Rectal smooth muscle tissue (tissue), 1 donor: ENCODE measurements at regions not wholly inside any gene's neighbourhood (a gene's known extent, or its start where the extent isn't known, plus 50 kb on each side); places are given as distances from the start of the nearest gene placed in this dataset.

ENCODE experiments used
- H3K27ac ChIP-seq: one replicate; pipeline ENCODE4 v1.7.0; 2013; ENCODE audit warnings: low read depth, low read length, inconsistent platforms
- H3K27me3 ChIP-seq: one replicate; pipeline ENCODE4 v1.7.0; 2013; ENCODE audit warnings: low read length; ENCODE audit not compliant: control insufficient read depth, insufficient read depth
- H3K36me3 ChIP-seq: one replicate; pipeline ENCODE4 v1.7.0; 2013; ENCODE audit warnings: low read length; ENCODE audit not compliant: control insufficient read depth, insufficient read depth
- H3K4me1 ChIP-seq: one replicate; pipeline ENCODE4 v1.7.0; 2013; ENCODE audit warnings: low read length; ENCODE audit not compliant: control insufficient read depth, insufficient read depth
- H3K4me3 ChIP-seq: one replicate; pipeline ENCODE4 v1.7.0; 2013; ENCODE audit warnings: low read length
- H3K9ac ChIP-seq: one replicate; pipeline ENCODE4 v1.7.0; 2013; ENCODE audit warnings: low read length

- Histone ChIP-seq H3K4me1 (no peaks in the 10 kb centered on the region), H3K4me3 (no peak overlapping the region), H3K9ac (no peak overlapping the region), H3K27me3 (no peaks in the 10 kb centered on the region), H3K36me3 (no peaks in the 10 kb centered on the region), H3K27ac (no peak overlapping the region)
Observed at GRCh38 chr16:62644030-62644812, 608.0 kb upstream of the CDH8 start.

GRCh38 chr16:62642677-62643076, 606.4 kb upstream of the CDH8 start:
- Histone ChIP-seq H3K4me3 (no peak overlapping the region), H3K4me1 (no peaks in the 10 kb centered on the region), H3K36me3 (no peaks in the 10 kb centered on the region), H3K27ac (no peak overlapping the region), H3K9ac (no peak overlapping the region), H3K27me3 (no peaks in the 10 kb centered on the region)

DNA sequence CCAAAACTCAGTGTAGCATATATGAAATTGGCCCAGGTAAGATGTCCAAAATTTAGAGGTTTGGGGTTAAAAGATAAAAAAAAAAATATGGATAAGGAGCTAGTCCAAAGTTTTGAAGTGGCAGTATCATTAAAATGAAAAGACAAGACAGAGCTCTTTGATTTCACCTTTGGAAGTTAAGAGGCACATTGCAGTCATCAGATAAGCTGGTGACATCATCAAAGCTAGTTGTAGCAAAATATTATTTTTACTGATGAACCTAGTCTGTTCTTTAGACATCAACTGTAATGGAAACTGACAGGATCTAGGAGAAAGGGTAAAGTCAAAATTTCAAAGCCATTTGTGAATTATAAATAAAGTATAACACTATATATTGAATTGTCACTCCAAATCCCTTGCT, 603.7 kb upstream of the CDH8 start:
- Histone ChIP-seq H3K36me3 (no peaks in the 10 kb centered on the region), H3K27me3 (no peaks in the 10 kb centered on the region), H3K4me3 (no peak overlapping the region), H3K27ac (no peak overlapping the region), H3K9ac (no peak overlapping the region), H3K4me1 (no peaks in the 10 kb centered on the region)

DNA sequence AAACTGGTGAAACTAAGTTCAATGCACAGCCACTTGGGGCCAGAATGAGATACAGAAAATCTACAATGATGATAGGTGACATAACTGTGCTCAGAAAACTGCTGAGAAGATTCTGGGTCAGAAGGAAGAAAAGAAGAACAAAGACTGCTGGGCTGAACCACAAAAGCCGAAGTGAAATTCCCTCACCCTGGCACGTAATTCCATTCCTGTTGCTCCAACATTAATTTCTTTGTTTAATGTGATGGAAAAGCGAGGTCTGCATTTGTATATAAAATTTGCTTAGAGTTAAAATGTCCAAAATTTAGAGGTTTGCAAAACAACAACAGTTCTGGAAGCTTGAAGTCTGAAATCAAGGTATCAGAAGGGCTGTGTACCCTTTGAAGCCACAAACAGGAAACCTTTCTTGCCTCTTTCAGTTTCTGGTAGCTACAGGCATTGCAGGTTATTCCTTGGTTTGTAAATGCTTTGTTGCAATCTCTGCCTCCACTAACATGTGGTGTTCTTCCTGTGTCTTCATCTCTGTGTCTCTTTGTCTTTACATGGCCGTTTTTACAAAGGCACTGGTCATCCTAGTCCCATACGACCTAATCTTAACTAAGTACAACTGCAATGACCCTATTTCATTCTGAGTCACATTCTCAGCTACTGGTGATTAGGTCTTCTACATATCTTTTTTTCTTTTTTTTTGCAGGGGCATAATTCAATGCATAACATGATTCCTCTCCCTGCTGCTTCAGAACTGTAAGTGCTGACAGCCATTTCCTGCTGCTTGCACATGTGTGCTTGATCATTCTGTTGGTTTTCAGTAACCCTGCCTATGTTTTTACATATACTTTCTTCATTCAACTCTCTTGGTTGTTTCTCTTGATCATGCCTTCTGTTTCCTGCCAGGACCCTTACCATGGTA, 603.0 kb upstream of the CDH8 start:
- H3K27ac ChIP-seq: no peak overlapping the region
- H3K9ac ChIP-seq: no peak overlapping the region
- H3K36me3 ChIP-seq: no peaks in the 10 kb centered on the region
- no peaks in the 10 kb centered on the region for H3K27me3 ChIP-seq
- H3K4me1 ChIP-seq: no peaks in the 10 kb centered on the region
- no peak overlapping the region for H3K4me3 ChIP-seq

- H3K9ac ChIP-seq: no peak overlapping the region
- H3K27me3 ChIP-seq: no peaks in the 10 kb centered on the region
- H3K4me1 ChIP-seq: no peaks in the 10 kb centered on the region
- no peaks in the 10 kb centered on the region for H3K36me3 ChIP-seq
- H3K4me3 ChIP-seq: no peak overlapping the region
- no peak overlapping the region for H3K27ac ChIP-seq
Observed at GRCh38 chr16:62638324-62638911, 602.2 kb upstream of the CDH8 start.

DNA sequence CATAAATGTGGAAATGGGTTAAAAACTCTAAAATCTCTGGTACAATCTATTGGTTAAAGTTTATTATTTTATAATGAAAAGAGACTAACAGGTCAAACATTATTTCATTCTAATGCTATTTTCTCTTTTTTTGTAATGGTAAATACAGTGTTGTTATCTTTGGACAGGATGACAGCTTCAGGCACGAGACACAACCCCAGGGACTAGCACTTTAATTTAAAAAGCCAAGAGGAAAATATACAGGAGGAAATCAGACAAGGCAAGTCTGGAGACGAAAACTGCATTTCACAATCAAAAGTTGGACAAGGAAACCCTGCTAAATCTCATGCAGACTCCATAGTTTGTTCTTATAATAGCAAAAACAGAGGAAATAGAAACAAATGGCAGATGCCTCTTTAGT, 589.1 kb upstream of the CDH8 start:
- no peaks in the 10 kb centered on the region for H3K27me3 ChIP-seq
- no peak overlapping the region for H3K27ac ChIP-seq
- H3K9ac ChIP-seq: no peak overlapping the region
- H3K4me1 ChIP-seq: no peaks in the 10 kb centered on the region
- H3K36me3 ChIP-seq: no peaks in the 10 kb centered on the region
- no peak overlapping the region for H3K4me3 ChIP-seq

- no peak overlapping the region for H3K4me3 ChIP-seq
- H3K27ac ChIP-seq: no peak overlapping the region
- no peaks in the 10 kb centered on the region for H3K27me3 ChIP-seq
- H3K36me3 ChIP-seq: no peaks in the 10 kb centered on the region
- no peaks in the 10 kb centered on the region for H3K4me1 ChIP-seq
- H3K9ac ChIP-seq: no peak overlapping the region
Observed at GRCh38 chr16:62620275-62620674, 584.0 kb upstream of the CDH8 start.

- no peak overlapping the region for H3K27ac ChIP-seq
- no peak overlapping the region for H3K4me3 ChIP-seq
- H3K36me3 ChIP-seq: no peaks in the 10 kb centered on the region
- no peak overlapping the region for H3K9ac ChIP-seq
- H3K27me3 ChIP-seq: no peaks in the 10 kb centered on the region
- H3K4me1 ChIP-seq: no peaks in the 10 kb centered on the region
Observed at GRCh38 chr16:62615526-62615925, 579.3 kb upstream of the CDH8 start.

DNA sequence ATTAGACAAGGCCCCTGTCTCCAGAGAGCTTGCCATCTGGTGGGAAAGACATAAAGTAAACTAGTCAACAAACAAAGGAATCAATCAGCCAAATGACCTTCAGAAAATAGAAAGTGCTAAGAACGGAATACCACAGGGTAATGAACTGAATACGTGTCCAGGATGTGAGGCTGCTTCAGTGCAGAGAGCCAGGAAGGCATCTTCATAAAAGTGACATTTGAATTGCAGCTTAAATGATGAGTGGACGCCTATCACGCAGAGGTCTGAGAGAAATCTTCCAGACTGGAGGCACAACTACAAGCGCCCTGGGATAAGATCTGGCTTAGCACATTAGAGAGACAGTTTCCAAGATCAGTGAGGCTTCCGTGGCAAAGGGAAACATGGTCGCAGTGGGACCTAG, 574.1 kb upstream of the CDH8 start:
- H3K4me3 ChIP-seq: no peak overlapping the region
- no peaks in the 10 kb centered on the region for H3K27me3 ChIP-seq
- H3K27ac ChIP-seq: no peak overlapping the region
- no peak overlapping the region for H3K9ac ChIP-seq
- no peaks in the 10 kb centered on the region for H3K36me3 ChIP-seq
- no peaks in the 10 kb centered on the region for H3K4me1 ChIP-seq

DNA sequence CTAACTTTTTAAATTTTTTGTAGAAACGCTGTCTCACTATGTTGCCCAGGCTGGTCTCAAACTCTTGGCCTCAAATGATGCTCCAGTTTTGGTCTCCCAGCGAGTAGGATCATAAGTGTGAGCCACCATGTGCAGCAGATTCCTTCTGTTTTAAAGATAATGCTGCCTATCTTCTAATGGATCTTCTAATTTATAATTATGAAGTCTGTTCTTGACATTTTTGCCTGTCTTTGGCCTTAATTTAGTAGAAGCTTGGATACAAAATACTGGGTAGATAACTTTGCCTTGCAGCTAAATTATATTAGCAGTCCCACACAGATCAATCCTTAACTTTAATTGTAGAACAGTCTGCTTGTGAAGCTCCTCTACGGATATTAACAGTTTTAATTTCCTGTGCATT, 566.6 kb upstream of the CDH8 start:
- no peaks in the 10 kb centered on the region for H3K27me3 ChIP-seq
- H3K4me3 ChIP-seq: no peak overlapping the region
- no peaks in the 10 kb centered on the region for H3K4me1 ChIP-seq
- no peak overlapping the region for H3K27ac ChIP-seq
- no peak overlapping the region for H3K9ac ChIP-seq
- no peaks in the 10 kb centered on the region for H3K36me3 ChIP-seq

DNA sequence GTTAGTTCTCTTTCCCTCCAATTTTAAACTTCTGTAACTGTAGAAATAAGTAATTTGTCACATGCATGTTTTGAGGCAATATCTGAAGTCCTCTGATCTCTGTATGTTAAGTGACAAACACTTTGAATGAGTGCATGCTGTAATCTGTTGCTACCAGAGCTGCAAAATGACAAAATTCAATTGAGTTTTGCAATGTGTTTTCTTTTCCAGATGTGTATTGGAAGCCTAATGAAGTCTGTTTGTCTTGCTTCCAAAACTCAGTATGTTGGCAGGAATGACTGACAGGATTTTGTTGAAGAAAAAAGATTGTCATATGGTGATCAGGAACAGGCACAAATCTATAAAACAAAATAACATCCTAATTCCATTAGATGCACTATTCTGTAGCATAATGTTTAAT, 561.6 kb upstream of the CDH8 start:
- Histone ChIP-seq H3K36me3 (no peaks in the 10 kb centered on the region), H3K4me3 (no peak overlapping the region), H3K4me1 (no peaks in the 10 kb centered on the region), H3K27me3 (no peaks in the 10 kb centered on the region), H3K27ac (no peak overlapping the region), H3K9ac (no peak overlapping the region)

GRCh38 chr16:62596584-62596983, 560.3 kb upstream of the CDH8 start:
- no peak overlapping the region for H3K9ac ChIP-seq
- H3K4me3 ChIP-seq: no peak overlapping the region
- no peak overlapping the region for H3K27ac ChIP-seq
- H3K4me1 ChIP-seq: no peaks in the 10 kb centered on the region
- no peaks in the 10 kb centered on the region for H3K27me3 ChIP-seq
- no peaks in the 10 kb centered on the region for H3K36me3 ChIP-seq
